Neuronal stem cell (in vitro differentiated cells): ENCODE measurements at regions not wholly inside any gene's neighbourhood (a gene's known extent, or its start where the extent isn't known, plus 50 kb on each side); places are given as distances from the start of the nearest gene placed in this dataset.

ENCODE experiments used
- DNase-seq: peaks from one replicate; pipeline ENCODE4 v3.0.0-alpha.2; 2013; ENCODE audit warnings: low spot score
- H2AFZ ChIP-seq: one replicate; pipeline ENCODE4 v1.6.1; 2013; ENCODE audit warnings: mild to moderate bottlenecking, low read length, inconsistent platforms
- H2AK5ac ChIP-seq: 2 replicates; pipeline ENCODE4 v1.6.1; 2013; ENCODE audit warnings: low read depth, mild to moderate bottlenecking, inconsistent platforms, low read length, moderate library complexity, mixed read lengths
- H2BK120ac ChIP-seq: 2 replicates; pipeline ENCODE4 v1.6.1; 2013; ENCODE audit warnings: low read depth, mild to moderate bottlenecking, inconsistent platforms, low read length, moderate library complexity, mixed read lengths
- H2BK12ac ChIP-seq: one replicate; pipeline ENCODE4 v1.6.1; 2013; ENCODE audit warnings: low read length, inconsistent platforms
- H2BK15ac ChIP-seq: 2 replicates; pipeline ENCODE4 v1.6.1; 2013; ENCODE audit warnings: mild to moderate bottlenecking, low read length, inconsistent platforms, mixed read lengths
- H2BK5ac ChIP-seq: one replicate; pipeline ENCODE4 v1.6.1; 2013; ENCODE audit warnings: inconsistent platforms, mild to moderate bottlenecking, low read length, moderate library complexity
- H3K14ac ChIP-seq: one replicate; pipeline ENCODE4 v1.6.1; 2013; ENCODE audit warnings: low read length, inconsistent platforms
- H3K18ac ChIP-seq: 2 replicates; pipeline ENCODE4 v1.6.1; 2013; ENCODE audit warnings: low read length, inconsistent platforms
- H3K23ac ChIP-seq: 2 replicates; pipeline ENCODE4 v1.6.1; 2013; ENCODE audit warnings: low read depth, mild to moderate bottlenecking, mixed read lengths, low read length, inconsistent platforms; ENCODE audit not compliant: poor library complexity
- H3K27ac ChIP-seq: replicated peaks from 3 replicates; pipeline ENCODE4 v1.5.1; 2013; ENCODE audit warnings: low read length, inconsistent platforms
- H3K27me3 ChIP-seq, 3 experiments: 2 replicates each; pipeline ENCODE4 v1.6.1; 2013; ENCODE audit warnings: low read length in 3 of 3, mild to moderate bottlenecking in 2 of 3, inconsistent platforms in 1 of 3, low read depth in 1 of 3, mixed read lengths in 1 of 3, moderate library complexity in 1 of 3; ENCODE audit not compliant: control insufficient read depth in 3 of 3, insufficient read depth in 3 of 3
- H3K36me3 ChIP-seq, 2 donors: replicated peaks in 1 of 2; 2 replicates each; pipeline ENCODE4 v1.6.1; 2013; ENCODE audit warnings: low read length in 2 of 2; ENCODE audit not compliant: control insufficient read depth in 2 of 2, insufficient read depth in 2 of 2
- H3K4ac ChIP-seq: 2 replicates; pipeline ENCODE4 v1.6.1; 2013; ENCODE audit warnings: inconsistent platforms, mild to moderate bottlenecking, low read length, moderate library complexity
- H3K4me1 ChIP-seq, 2 donors: 1 replicate in 1 of 2; 2 replicates in 1 of 2; pipeline ENCODE4 v1.6.1; 2013; ENCODE audit warnings: low read length in 2 of 2, low read depth in 1 of 2; ENCODE audit not compliant: control insufficient read depth in 2 of 2, insufficient read depth in 1 of 2
- H3K4me2 ChIP-seq: one replicate; pipeline ENCODE4 v1.6.1; 2013; ENCODE audit warnings: mild to moderate bottlenecking, low read length, inconsistent platforms; ENCODE audit not compliant: insufficient read depth, poor library complexity, severe bottlenecking
- H3K4me3 ChIP-seq, 2 donors: 2 replicates each; pipeline ENCODE4 v1.5.1; 2013; ENCODE audit warnings: low read length in 2 of 2, mild to moderate bottlenecking in 2 of 2, inconsistent platforms in 1 of 2, moderate library complexity in 1 of 2
- H3K79me1 ChIP-seq: one replicate; pipeline ENCODE4 v1.6.1; 2013; ENCODE audit warnings: low read depth, mild to moderate bottlenecking, inconsistent platforms, low read length, moderate library complexity
- H3K9ac ChIP-seq: one replicate; pipeline ENCODE4 v1.6.1; 2013; ENCODE audit warnings: mild to moderate bottlenecking, low read depth, low read length, inconsistent platforms; ENCODE audit not compliant: poor library complexity
- H3K9me3 ChIP-seq, 2 donors: replicated peaks in 1 of 2; 2 replicates each; pipeline versions ENCODE3 to v1.6.1; 2013; ENCODE audit warnings: low read length in 2 of 2, mild to moderate bottlenecking in 2 of 2, inconsistent platforms in 1 of 2, low read depth in 1 of 2, mixed read lengths in 1 of 2, moderate library complexity in 1 of 2; ENCODE audit not compliant: control insufficient read depth in 2 of 2, insufficient read depth in 1 of 2
- H4K8ac ChIP-seq: one replicate; pipeline ENCODE4 v1.6.1; 2013; ENCODE audit warnings: low read depth, mild to moderate bottlenecking, inconsistent platforms, low read length, moderate library complexity
- H4K91ac ChIP-seq: one replicate; pipeline ENCODE4 v1.6.1; 2013; ENCODE audit warnings: low read length, low read depth, mild to moderate bottlenecking, inconsistent platforms; ENCODE audit not compliant: poor library complexity
- WGBS, 2 donors: extraction: QIAGEN DNeasy Blood & Tissue Kit; methylation state at CpG; one replicate each; pipeline ENCODE4 v1.1.7; 2013; ENCODE audit warnings: missing lambda C conversion rate in 2 of 2, mixed read lengths in 1 of 2; ENCODE audit not compliant: insufficient read length in 2 of 2, insufficient replicate concordance in 1 of 2; ENCODE audit errors: extremely low coverage in 2 of 2; 5-methylcytosine and 5-hydroxymethylcytosine counted together

DNA sequence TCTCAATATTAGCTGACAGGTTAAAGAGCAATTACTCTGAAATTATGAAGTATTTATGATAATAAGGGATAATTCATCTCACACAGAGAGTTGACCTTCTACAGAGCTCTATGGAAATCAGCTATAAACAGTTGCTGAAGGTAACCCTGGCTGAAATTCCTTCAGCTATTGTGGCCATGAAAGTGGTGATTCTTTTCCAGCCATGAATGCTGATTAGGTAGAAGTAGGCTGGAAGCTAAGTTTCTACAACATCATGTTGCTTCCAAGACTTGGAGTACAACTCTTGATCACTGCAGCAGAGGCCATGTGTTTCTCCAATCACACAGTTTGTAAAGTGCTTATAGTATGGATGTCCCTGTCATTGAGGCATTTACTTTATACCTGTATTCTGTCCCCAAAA lies 2128.9 kb downstream of the MRPL39 start:
- no peak overlapping the region for H3K18ac ChIP-seq
- no peak overlapping the region for H3K4me3 ChIP-seq
- no peak overlapping the region for H2BK120ac ChIP-seq
- H3K79me1 ChIP-seq, result no peaks in the 10 kb centered on the region
- no peak overlapping the region for H4K8ac ChIP-seq
- H3K27ac ChIP-seq, result no peak overlapping the region
- H3K14ac ChIP-seq, result no peak overlapping the region
- no peak overlapping the region for H2AFZ ChIP-seq
- no peak overlapping the region for H3K23ac ChIP-seq
- H3K4ac ChIP-seq, result no peak overlapping the region
- H2BK5ac ChIP-seq, result no peak overlapping the region
- H3K36me3 ChIP-seq, result no peaks in the 10 kb centered on the region
- H3K4me1 ChIP-seq, result no peaks in the 10 kb centered on the region
- H4K91ac ChIP-seq, result no peak overlapping the region
- DNase-seq, result no peak
- H3K9me3 ChIP-seq, result no peaks in the 10 kb centered on the region
- no peak overlapping the region for H3K9ac ChIP-seq
- no peak overlapping the region for H2BK12ac ChIP-seq
- H2BK15ac ChIP-seq, result no peak overlapping the region
- no peaks in the 10 kb centered on the region for H3K27me3 ChIP-seq
- no peak overlapping the region for H2AK5ac ChIP-seq
- H3K4me2 ChIP-seq, result no peak overlapping the region

DNA sequence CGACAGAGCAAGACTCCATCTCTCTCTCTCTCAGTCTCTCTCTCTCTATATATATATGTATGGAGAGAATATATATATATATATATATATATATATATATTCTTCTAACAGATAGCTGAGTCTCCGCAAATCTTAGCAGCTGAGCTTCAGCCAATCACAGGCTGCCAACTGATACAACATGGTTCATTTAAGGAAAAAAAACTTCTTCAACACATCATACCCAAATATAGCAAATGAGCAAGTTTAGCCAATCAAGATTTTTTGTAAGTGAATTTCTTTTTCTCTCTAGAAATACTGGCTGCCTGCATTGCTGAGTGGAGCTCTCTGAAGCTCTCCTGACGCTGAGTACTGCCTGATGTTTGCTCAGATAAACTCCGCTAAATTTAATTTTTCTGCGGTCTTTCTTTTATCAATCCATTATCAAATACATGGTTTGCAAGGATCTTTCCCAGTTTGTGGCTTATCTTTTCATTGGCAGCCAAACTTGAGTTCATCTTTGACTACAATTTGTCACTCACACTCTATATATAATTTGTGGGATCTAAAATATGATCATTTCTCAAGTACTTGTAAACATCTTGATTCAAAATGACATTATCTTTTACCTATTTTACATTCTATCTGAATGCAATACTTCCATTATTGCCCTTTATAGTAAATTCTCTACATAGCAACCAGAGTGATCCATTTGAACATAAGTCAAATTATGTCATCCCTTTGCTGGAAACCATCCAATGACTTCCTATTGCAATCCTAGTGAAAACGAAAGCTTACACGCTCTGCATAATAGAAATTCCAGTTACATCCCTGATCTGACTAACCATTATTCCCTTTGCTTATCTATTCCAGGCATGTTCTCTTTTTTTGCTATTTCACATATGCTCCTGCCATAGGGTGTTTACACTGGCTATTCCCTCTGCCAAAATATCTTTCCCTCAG lies 2131.7 kb downstream of the MRPL39 start:
- Histone ChIP-seq H3K36me3 (no peaks in the 10 kb centered on the region), H3K79me1 (no peaks in the 10 kb centered on the region), H3K4me3 (no peak overlapping the region), H3K14ac (no peak overlapping the region), H3K4me1 (no peaks in the 10 kb centered on the region), H2AK5ac (no peak overlapping the region), H4K91ac (no peak overlapping the region), H2BK15ac (no peak overlapping the region), H2AFZ (no peak overlapping the region), H4K8ac (no peak overlapping the region), H3K27ac (no peak overlapping the region), H3K4ac (no peak overlapping the region), H2BK5ac (no peak overlapping the region), H3K9me3 (no peaks in the 10 kb centered on the region), H3K9ac (no peak overlapping the region), H3K27me3 (no peaks in the 10 kb centered on the region), H2BK120ac (no peak overlapping the region), H3K23ac (no peak overlapping the region), H3K4me2 (no peak overlapping the region), H2BK12ac (no peak overlapping the region), H3K18ac (no peak overlapping the region)
- DNase-seq, result no peak
- no CpG with 5 or more reads among the region's 7 CpGs for WGBS, 2 donors

GRCh38 chr21:23471877-23472276 lies 2135.4 kb downstream of the MRPL39 start:
- H3K36me3 ChIP-seq, result no peaks in the 10 kb centered on the region
- no peak overlapping the region for H2BK15ac ChIP-seq
- no peak overlapping the region for H2BK12ac ChIP-seq

GRCh38 chr21:23463365-23463764 lies 2143.9 kb downstream of the MRPL39 start:
- H2BK120ac ChIP-seq, result no peak overlapping the region
- WGBS, 2 donors, result no CpG with 5 or more reads among the region's 1 CpG

More at GRCh38 chr21:23471877-23472276, 2135.4 kb downstream of the MRPL39 start:
- H3K4me1 ChIP-seq, result no peaks in the 10 kb centered on the region
- no peak overlapping the region for H4K8ac ChIP-seq
- H3K4ac ChIP-seq, result no peak overlapping the region
- no peak overlapping the region for H3K4me3 ChIP-seq
- no peak overlapping the region for H2BK5ac ChIP-seq
- no peak overlapping the region for H3K14ac ChIP-seq
- H3K9ac ChIP-seq, result no peak overlapping the region
- no peak overlapping the region for H3K18ac ChIP-seq
- H3K27me3 ChIP-seq, result no peaks in the 10 kb centered on the region
- no peak overlapping the region for H2BK120ac ChIP-seq
- H3K9me3 ChIP-seq, result no peaks in the 10 kb centered on the region
- no peak overlapping the region for H2AK5ac ChIP-seq
- no peak overlapping the region for H3K23ac ChIP-seq
- no peak overlapping the region for H3K4me2 ChIP-seq
- H3K27ac ChIP-seq, result no peak overlapping the region
- no peaks in the 10 kb centered on the region for H3K79me1 ChIP-seq
- no peak overlapping the region for H4K91ac ChIP-seq
- no peak overlapping the region for H2AFZ ChIP-seq
- DNase-seq, result no peak

More at GRCh38 chr21:23463365-23463764, 2143.9 kb downstream of the MRPL39 start:
- Histone ChIP-seq H2AFZ (no peak overlapping the region), H3K27ac (no peak overlapping the region), H3K18ac (no peak overlapping the region), H3K9ac (no peak overlapping the region), H3K4ac (no peak overlapping the region), H3K4me2 (no peak overlapping the region), H3K79me1 (no peaks in the 10 kb centered on the region), H3K9me3 (no peaks in the 10 kb centered on the region), H3K23ac (no peak overlapping the region), H4K91ac (no peak overlapping the region), H2AK5ac (no peak overlapping the region), H2BK5ac (no peak overlapping the region), H3K4me3 (no peak overlapping the region), H3K36me3 (no peaks in the 10 kb centered on the region), H3K27me3 (no peaks in the 10 kb centered on the region), H2BK15ac (no peak overlapping the region), H2BK12ac (no peak overlapping the region), H3K14ac (no peak overlapping the region), H3K4me1 (no peaks in the 10 kb centered on the region), H4K8ac (no peak overlapping the region)
- DNase-seq, result no peak
